MM.1S (cell line): ENCODE measurements at regions not wholly inside any gene's neighbourhood (a gene's known extent, or its start where the extent isn't known, plus 50 kb on each side); places are given as distances from the start of the nearest gene placed in this dataset.
"Not testable (repeated sequence)": the region's sequence is repeated elsewhere in the genome, so short reads cannot be mapped to it uniquely, and the experiment has no call there.

ENCODE experiments used
- EZH2 ChIP-seq: fragments of 300-600 bp; sonication (generic); optimal IDR thresholded peaks from 2 replicates; pipeline ENCODE3; 2017; ENCODE audit warnings: low read depth, mild to moderate bottlenecking, antibody characterized with exemption, low read length, mixed read lengths
- TF ChIP-seq, protein P1 (sequence below): fragments of 300-600 bp; sonication (generic); IDR thresholded peaks from 2 replicates; pipeline ENCODE4 v1.5.1; 2016; ENCODE audit warnings: antibody characterized with exemption, low read length, mixed read lengths

DNA sequence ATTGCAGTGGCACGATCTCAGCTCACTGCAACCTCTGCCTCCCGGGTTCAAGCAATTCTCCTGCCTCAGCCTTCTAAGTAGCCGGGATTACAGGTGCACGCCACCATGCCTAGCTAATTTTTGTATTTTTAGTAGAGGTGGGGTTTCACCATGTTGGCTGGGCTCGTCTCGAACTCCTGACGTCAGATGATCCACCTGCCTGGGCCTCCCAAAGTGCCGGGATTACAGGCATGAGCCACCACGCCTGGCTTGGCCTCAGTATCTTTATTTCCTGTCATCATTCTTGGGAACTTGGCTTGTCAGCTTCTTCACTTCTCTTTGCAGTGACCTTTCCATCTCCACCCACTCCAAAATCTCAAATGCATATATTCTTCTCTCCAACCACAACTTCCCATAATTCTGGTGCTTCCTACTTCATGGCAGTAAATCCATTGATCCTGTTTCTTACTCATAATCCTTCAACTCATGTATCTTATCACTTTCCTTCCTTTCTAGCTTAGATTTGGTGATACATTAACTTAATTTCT, 127.5 kb upstream of the SATB1 start:
- TF ChIP-seq, protein P1, sequence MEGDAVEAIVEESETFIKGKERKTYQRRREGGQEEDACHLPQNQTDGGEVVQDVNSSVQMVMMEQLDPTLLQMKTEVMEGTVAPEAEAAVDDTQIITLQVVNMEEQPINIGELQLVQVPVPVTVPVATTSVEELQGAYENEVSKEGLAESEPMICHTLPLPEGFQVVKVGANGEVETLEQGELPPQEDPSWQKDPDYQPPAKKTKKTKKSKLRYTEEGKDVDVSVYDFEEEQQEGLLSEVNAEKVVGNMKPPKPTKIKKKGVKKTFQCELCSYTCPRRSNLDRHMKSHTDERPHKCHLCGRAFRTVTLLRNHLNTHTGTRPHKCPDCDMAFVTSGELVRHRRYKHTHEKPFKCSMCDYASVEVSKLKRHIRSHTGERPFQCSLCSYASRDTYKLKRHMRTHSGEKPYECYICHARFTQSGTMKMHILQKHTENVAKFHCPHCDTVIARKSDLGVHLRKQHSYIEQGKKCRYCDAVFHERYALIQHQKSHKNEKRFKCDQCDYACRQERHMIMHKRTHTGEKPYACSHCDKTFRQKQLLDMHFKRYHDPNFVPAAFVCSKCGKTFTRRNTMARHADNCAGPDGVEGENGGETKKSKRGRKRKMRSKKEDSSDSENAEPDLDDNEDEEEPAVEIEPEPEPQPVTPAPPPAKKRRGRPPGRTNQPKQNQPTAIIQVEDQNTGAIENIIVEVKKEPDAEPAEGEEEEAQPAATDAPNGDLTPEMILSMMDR = not testable (repeated sequence)
- TF ChIP-seq EZH2 = not testable (repeated sequence)
